GM06990 (cell line): ENCODE measurements at regions not wholly inside any gene's neighbourhood (a gene's known extent, or its start where the extent isn't known, plus 50 kb on each side); places are given as distances from the start of the nearest gene placed in this dataset.
"Not testable (repeated sequence)": the region's sequence is repeated elsewhere in the genome, so short reads cannot be mapped to it uniquely, and the experiment has no call there.

Source experiments
- DNase-seq: peaks from one replicate; pipeline ENCODE4 v3.0.0-alpha.2; 2011; ENCODE audit not compliant: insufficient read length; ENCODE audit errors: extremely low read depth
- H3K27me3 ChIP-seq: replicated peaks from 2 replicates; pipeline ENCODE4 v1.6.0; 2011; ENCODE audit warnings: low read length; ENCODE audit not compliant: control insufficient read depth, insufficient read depth
- H3K36me3 ChIP-seq: 2 replicates; pipeline ENCODE4 v1.5.1; 2011; ENCODE audit warnings: low read length; ENCODE audit not compliant: control insufficient read depth, insufficient read depth
- H3K4me3 ChIP-seq: replicated peaks from 2 replicates; pipeline ENCODE4 v1.5.1; 2011; ENCODE audit warnings: low read depth, mild to moderate bottlenecking, control low read depth, low read length
- CTCF ChIP-seq: IDR thresholded peaks from 2 replicates; pipeline ENCODE4 v1.5.1; 2011; ENCODE audit warnings: low read length, control low read depth, mild to moderate bottlenecking, inconsistent platforms; ENCODE audit not compliant: insufficient read depth, poor library complexity, severe bottlenecking

GRCh38 chr9:90198956-90199355, 443.7 kb downstream of the DIRAS2 start:
- H3K36me3 ChIP-seq = no peaks in the 10 kb centered on the region
- no peak for TF ChIP-seq CTCF
- no peak for DNase-seq
- H3K27me3 ChIP-seq = no peaks in the 10 kb centered on the region
- H3K4me3 ChIP-seq = no peak overlapping the region

GRCh38 chr9:90201766-90202165, 440.9 kb downstream of the DIRAS2 start:
- Histone ChIP-seq H3K27me3 (no peaks in the 10 kb centered on the region), H3K4me3 (no peak overlapping the region), H3K36me3 (no peaks in the 10 kb centered on the region)
- TF ChIP-seq CTCF = no peak
- DNase-seq = no peak

GRCh38 chr9:90204128-90204831, 438.3 kb downstream of the DIRAS2 start:
- no peak overlapping the region for H3K4me3 ChIP-seq
- TF ChIP-seq CTCF = no peak
- H3K27me3 ChIP-seq = no peaks in the 10 kb centered on the region
- DNase-seq = no peak
- H3K36me3 ChIP-seq = no peaks in the 10 kb centered on the region

GRCh38 chr9:90213045-90213444, 429.6 kb downstream of the DIRAS2 start:
- peak overlapping the region; percentile 33; the same call in 1 of the 2 replicates for H3K4me3 ChIP-seq
- not testable (repeated sequence) for H3K36me3 ChIP-seq

GRCh38 chr9:90219548-90220118, 423.0 kb downstream of the DIRAS2 start:
- no peaks in the 10 kb centered on the region for H3K36me3 ChIP-seq
- H3K27me3 ChIP-seq = no peaks in the 10 kb centered on the region
- peak; percentile 51 for TF ChIP-seq CTCF
- DNase-seq = peak; percentile 20
- no peak overlapping the region for H3K4me3 ChIP-seq

More at GRCh38 chr9:90213045-90213444, 429.6 kb downstream of the DIRAS2 start:
- DNase-seq, H3K27me3 ChIP-seq: not testable (repeated sequence)

- not testable (repeated sequence) for H3K4me3 ChIP-seq, H3K36me3 ChIP-seq, DNase-seq, H3K27me3 ChIP-seq
These were observed 420.7 kb downstream of the DIRAS2 start for GRCh38 chr9:90221899-90222298.
